G401 (cell line): ENCODE measurements at regions not wholly inside any gene's neighbourhood (a gene's known extent, or its start where the extent isn't known, plus 50 kb on each side); places are given as distances from the start of the nearest gene placed in this dataset.

Experiments used
- DNase-seq: peaks from one replicate; pipeline ENCODE4 v3.0.0-alpha.2; 2015; ENCODE audit warnings: low spot score
- in situ Hi-C: cut with HindIII; loops from 2 replicates; pipeline ENCODE4 v1.10.0; 2016; ENCODE audit warnings: low sequenced_read_pairs, mixed read lengths

- DNase-seq: no peak
- in situ Hi-C loops: no loop called here
Measured at GRCh38 chr16:85162478-85163277, 50.4 kb upstream of the CIBAR2 start.

DNA sequence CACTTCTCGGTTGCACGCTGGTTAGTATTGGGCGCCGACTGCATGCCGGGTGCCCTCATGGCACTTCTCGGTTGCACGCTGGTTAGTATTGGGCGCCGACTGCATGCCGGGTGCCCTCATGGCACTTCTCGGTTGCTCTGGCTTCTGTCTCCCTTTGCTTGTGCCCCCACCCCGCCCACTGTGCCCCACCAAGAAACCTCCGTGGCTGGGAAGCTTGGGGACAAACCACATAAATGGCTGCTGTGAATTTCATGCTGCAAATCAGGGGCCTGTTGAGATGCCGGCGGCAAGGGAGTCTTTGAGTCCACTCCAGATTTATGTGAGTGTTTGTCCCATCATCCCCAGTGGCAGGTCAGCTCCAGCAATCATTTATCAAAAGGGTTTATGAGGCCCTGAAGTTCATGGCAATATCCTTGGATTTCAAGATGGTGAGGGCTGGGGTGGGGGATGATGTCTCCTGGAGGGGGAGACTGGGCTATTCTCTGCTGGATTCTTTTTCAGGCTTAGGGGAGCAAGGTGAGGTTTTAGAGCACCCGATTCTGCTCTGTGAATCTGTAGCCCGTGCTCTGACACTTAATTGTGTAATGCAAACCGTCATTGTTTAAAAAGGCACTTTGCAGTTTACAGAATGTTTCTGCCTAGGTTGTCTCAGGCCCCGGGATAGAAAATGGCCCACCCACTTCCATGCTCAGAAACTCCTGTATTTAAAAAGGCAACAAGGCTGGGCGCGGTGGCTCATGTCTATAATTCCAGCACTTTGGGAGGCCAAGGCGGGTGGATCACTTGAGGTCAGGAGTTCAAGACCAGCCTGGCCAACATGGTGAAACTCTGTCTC is 51.2 kb upstream of the CIBAR2 start:
- in situ Hi-C loops: no loop called here

GRCh38 chr16:85164431-85164830 is 52.2 kb upstream of the CIBAR2 start:
- no peak for DNase-seq
- in situ Hi-C loops: no loop called here

More for the DNA sequence above, 51.2 kb upstream of the CIBAR2 start:
- no peak for DNase-seq

DNA sequence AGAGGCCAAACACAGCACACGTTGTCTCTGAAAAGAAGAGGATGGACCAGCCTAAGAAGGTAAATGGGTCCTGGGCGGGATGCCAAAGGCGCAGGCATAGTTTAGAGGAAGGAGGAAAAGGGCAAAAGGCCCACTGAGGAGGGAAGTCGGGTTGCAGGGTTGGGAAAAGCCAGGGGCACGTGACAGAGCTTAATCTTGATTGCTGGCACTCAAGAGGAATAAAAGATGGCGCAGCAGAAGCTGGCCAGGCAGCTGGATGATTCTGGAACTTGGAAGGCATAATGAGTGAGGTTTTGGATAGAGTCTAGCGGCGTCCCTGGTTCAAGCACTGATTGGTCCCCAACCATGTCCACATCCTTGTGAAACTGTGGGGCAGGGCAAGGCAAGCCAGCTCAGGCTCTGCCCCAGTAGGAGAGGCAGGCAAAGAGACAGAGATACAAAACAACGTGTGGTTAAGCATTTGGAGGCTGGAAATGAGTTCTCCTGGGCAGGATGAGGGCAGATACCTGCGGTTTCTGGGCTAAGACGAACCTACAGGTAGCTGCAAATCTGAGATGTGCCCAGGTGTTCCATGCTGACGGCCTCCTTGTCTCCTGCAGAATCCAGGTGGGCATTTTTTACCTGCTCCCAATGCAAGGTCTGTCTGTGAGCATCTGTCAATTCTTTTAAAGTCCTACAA is 52.7 kb upstream of the CIBAR2 start:
- DNase-seq: no peak
- in situ Hi-C loops: no loop called here

GRCh38 chr16:85165781-85166180 is 53.5 kb upstream of the CIBAR2 start:
- in situ Hi-C loops: no loop called here

GRCh38 chr16:85166281-85166680 is 54.0 kb upstream of the CIBAR2 start:
- DNase-seq: no peak
- in situ Hi-C loops: no loop called here

More at GRCh38 chr16:85165781-85166180, 53.5 kb upstream of the CIBAR2 start:
- no peak for DNase-seq

GRCh38 chr16:85166699-85167588 is 54.7 kb upstream of the CIBAR2 start:
- DNase-seq: no peak
- in situ Hi-C loops: no loop called here

GRCh38 chr16:85167589-85168537 is 55.6 kb upstream of the CIBAR2 start:
- in situ Hi-C loops: no loop called here
- no peak for DNase-seq

- in situ Hi-C loops: no loop called here
- DNase-seq: peak; percentile 77
Measured at GRCh38 chr16:85168732-85169256, 56.5 kb upstream of the CIBAR2 start.

- no peak for DNase-seq
- in situ Hi-C loops: no loop called here
Measured at GRCh38 chr16:85169333-85170065, 57.2 kb upstream of the CIBAR2 start.

DNA sequence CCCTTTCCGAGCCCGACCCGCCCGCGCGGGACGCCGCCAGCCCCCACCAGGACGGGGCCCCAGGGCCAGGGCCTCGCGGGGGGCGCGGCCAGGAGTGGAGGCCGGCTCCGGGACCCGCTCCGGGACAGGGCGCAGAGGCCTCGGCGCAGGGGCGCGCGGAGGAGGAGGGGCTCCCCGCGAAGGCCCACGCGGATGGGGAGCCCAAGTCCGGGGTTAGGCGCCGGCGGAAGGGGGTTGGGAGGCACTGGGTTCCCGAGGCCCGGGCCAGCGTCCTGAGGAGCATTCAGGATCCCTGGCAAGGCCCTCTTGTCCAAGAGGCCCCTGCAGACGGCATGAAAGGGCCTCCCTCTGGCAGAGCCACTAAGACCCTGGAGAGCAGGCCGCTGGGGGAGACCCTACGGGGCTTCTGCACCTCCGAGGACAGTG is 57.8 kb upstream of the CIBAR2 start:
- DNase-seq: no peak
- in situ Hi-C loops: no loop called here

DNA sequence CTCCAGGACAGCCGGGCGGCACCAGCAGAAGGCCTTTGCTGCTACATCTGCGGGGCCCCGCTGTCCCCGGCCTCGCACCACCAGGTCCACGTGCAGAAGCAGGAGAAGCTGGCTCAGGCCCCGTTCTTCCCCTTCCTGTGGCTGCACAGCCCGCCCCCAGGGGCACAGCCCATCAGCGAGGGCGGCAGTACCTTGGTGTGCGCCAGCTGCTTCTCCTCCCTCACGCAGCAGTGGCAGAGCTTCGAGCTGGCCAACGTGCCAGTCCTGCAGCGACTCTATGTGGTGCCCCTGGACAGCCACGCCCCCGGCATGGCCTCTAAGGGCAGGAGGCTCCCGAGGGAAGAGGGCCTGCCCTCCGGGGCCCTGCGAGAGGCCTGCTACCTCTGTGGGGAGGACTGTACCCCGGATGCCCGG is 58.3 kb upstream of the CIBAR2 start:
- in situ Hi-C loops: no loop called here
- no peak for DNase-seq

GRCh38 chr16:85171004-85171758 is 58.9 kb upstream of the CIBAR2 start:
- no peak for DNase-seq
- in situ Hi-C loops: no loop called here

DNA sequence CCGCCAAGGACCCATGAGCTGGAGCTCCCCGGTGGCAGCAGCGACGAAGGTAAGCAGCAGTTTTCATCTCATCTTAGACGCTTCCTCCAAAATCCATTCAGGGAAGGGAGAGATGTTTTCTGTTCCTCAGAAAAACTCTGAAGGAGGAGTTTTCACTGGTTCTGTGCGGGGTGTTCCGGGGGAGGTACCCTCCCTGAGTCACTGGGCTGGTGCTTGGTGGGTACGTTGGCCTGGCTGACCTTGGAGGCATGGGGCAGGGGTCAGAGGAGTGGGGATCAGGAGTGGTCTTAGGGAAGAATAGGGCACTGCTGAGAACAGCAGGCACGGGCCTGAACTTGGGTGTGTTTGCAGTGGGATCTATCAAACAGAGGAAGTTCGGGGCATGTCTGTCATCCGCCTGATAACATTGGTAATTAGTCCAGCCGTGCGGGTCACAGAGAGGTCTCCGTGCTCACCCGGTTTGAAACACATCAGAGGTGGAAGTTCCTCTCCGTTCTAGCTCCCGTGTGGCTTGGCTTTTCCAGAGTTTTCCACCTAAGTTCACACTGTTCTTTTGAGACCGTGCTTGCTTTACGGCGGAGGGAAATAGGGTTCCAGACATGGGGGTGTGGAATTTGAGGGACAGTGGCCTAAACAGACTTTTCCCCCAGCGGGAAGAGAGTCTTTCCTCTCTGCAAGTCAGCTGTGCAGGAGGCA is 59.6 kb upstream of the CIBAR2 start:
- DNase-seq: no peak
- in situ Hi-C loops: no loop called here

DNA sequence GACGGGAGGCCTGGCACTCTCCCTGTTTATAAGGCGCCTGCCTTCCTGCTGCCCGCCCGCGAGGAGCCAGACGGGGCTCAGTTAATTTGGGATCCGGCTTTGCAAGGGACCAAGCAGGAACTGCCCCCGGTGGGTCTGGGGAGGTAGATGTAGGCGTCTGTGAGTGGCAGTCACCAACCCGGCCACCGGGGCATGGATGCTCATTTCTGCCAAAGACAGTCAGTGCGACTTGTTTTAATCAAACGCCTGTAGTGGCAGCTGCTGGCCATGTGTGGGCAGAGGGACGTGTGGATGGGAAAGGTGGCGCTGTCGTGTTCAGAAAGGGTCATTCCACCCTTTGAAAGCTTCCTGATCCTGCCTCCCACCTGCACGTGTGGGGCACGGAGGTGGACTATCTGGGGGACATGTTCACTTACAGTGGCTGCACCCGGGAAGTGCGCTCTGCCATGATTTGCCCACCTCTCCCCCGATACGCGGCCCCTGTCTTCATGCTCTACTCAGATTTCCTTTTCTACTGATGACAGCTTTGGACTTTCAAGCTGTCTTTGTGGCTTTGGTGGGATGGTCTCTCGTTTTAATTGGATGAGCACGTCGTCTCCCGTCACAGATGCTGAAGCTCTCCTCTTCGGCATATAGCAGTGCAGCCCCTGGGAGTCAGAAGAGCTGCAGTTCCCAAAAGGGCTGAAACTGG is 60.3 kb upstream of the CIBAR2 start:
- peak; percentile 93 for DNase-seq
- in situ Hi-C loops: no loop called here
